COR-L47 (cell line): ENCODE measurements at regions not wholly inside any gene's neighbourhood (a gene's known extent, or its start where the extent isn't known, plus 50 kb on each side); places are given as distances from the start of the nearest gene placed in this dataset.
"Not testable (repeated sequence)": the region's sequence is repeated elsewhere in the genome, so short reads cannot be mapped to it uniquely, and the experiment has no call there.

Source experiments
- DNase-seq: peaks from one replicate; lab custom pipeline; 2025; lab: John Stamatoyannopoulos, UW

DNA sequence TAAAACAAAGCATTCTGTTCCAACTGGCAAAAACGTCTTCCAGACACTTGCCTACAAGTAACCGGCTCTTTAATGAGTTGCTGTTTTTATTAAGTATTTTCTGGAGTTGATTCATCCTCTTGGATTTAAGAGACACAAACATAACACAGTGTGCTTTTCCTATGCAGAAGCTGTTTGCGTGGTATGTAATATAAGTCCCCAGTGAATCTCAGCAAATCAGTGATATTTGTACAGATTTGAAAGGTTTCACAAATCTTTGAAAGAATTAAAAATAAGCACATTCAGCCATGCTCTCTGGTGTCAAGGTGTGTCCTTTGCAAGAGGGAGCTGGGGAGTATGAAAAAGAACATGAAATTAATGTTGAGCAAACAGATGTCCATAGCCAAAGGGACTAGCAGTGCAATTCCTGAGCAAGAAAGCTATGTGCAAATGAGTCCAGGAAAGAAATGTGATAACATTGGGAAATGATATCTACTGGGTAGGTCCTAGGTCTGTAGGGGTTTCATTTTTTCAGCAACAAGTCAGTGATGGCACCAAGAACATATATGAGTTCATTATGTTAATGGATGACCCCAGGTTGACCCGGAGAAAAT, 170.1 kb upstream of the PHACTR1 start:
- DNase-seq: no peak

DNA sequence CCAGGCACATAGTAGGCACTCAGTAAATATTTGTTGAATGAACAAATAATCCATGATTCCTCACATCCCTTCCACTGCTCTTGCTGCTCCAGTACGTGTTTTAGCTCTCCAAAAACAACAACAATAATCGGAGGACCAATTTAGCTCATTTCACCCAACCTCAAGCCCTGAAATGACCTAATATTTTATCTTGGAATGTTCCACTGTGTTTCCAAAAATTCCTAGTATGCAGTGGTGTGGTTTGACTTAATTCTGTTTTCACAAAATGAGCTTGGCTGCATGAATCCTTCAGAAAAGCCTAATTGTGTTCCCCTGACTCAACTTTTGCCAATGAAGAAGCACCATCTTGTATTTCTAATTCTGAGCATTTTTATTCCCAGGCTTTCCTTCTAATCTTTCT, 168.0 kb upstream of the PHACTR1 start:
- no peak for DNase-seq

DNA sequence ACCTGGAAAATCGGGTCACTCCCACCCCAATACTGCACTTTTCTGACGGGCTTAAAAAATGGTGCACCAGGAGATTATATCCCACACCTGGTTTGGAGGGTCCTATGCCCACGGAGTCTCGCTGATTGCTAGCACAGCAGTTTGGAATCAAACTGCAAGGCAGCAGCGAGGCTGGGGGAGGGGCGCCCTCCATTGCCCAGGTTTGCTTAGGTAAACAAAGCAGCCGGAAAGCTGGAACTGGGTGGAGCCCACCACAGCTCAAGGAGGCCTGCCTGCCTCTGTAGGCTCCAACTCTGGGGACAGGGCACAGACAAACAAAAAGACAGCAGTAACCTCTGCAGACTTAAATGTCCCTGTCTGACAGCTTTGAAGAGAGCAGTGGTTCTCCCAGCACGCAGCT, 167.1 kb upstream of the PHACTR1 start:
- not testable (repeated sequence) for DNase-seq

DNA sequence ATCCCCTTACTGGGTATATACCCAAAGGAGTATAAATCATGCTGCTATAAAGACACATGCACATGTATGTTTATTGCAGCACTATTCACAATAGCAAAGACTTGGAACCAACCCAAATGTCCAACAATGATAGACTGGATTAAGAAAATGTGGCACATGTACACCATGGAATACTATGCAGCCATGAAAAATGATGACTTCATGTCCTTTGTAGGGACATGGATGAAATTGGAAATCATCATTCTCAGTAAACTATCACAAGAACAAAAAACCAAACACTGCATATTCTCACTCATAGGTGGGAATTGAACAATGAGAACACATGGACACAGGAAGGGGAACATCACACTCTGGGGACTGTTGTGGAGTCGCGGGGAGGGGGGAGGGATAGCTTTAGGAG, 161.7 kb upstream of the PHACTR1 start:
- not testable (repeated sequence) for DNase-seq

DNA sequence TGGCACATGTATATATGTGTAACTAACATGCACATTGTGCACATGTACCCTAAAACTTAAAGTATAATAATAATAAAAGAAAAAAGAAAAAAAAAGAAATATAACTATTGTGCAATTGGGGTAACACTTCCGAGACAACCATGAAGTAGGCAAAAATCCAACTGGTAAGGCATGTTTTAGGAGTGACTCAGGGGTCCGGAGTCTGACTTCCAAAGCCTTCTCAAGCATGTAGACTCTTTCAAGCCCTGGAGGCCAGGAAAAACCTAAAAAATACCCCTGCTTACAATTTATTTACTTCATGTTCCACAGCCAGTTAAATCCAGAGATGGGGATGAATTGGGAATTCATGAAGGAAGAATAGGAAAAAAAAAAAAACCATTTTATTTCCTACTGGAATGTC, 161.3 kb upstream of the PHACTR1 start:
- no peak for DNase-seq

DNA sequence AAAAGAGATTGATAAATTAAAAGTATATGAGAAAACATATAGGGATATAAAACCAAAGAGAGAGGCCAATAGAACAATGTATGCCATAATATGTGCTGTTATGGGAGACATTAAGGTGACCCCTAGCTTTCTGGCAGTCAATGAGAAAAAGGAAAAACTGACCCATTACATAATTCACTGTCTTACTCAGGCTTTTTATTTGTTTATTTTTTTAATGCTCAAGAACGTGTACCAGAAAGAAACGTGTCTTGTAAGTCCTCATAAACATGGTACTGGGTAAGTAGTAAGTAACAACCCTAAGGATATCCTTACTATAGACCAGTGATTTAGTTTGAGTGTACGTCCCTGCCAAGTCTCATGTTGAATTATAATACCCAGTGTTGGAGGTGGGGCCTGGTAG, 160.8 kb upstream of the PHACTR1 start:
- no peak for DNase-seq

DNA sequence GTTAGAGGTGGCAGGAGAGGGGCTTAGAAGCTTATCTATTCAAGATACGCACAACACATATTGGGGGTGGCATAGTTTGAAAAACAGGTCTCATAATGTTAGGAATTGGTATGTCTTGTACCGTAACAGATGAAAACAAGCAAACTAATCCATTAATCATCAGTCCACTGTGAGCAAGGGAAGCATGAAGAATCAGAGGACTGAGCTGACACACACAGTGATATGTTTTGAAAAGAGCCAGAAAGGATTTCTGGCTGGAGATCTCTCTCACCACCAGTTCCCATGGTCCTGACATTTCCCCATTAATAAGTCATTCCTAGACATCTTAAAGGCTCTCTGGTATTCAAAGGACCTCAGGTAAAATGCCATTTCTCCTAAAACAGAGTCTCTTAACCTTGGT, 158.8 kb upstream of the PHACTR1 start:
- DNase-seq: no peak

DNA sequence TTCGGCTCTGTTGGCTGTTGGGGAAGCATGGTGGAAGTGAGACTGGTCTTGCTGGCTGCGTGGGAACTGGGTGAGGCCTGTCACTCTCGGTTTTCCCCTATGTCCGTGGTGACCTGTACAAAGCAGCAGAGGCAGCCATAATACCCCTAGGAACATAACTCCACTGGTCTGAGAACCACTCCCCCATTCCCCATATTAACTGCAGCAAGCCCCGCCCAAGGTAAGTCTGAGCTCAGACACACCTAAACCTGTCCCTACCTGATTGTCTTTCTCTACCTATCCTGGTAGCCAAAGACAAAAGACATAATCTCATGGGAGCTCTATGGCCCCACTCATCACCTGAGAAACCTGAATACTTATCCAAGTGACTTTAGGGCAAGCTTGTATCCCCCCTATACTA, 156.3 kb upstream of the PHACTR1 start:
- no peak for DNase-seq

DNA sequence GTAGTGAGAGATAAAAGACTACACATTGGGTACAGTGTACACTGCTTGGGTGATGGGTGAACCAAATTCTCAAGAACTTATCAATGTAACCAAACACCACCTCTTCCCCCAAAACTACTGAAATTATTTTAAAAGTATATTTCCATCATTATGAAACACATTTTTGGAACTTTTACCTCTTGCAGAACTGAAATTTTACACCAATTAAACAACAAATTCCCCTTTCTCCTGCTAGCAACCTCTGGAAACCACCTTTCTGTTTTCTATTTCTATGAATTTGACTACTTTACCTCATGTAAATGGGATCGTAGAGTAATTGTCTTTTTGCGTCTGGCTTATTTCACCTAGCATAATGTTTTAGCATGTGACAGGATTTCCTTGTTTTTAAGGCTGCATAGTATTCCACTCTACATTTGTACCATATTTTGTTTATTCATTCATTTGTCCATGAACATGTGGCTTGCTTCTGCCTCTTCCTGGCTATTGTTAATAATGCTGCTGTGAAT, 149.9 kb upstream of the PHACTR1 start:
- DNase-seq: no peak

DNA sequence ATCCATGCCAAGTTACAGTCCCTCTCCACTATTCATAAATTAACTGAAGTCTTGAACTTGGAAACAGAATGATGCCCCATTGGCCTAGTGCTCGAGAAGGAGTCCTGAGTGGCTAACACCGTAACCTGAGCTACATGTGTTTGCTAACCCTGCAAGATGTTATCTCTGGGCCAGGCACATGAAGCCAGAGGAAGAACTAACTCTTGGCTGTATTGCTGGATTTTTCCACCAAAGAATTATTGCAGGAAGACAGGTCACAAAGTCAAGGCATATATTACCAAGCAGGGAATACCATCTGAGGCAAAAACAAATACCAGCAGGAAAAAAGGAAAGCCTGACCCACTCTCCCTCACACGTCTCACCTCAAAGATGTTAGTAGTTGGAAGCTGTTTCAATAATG, 148.9 kb upstream of the PHACTR1 start:
- no peak for DNase-seq

DNA sequence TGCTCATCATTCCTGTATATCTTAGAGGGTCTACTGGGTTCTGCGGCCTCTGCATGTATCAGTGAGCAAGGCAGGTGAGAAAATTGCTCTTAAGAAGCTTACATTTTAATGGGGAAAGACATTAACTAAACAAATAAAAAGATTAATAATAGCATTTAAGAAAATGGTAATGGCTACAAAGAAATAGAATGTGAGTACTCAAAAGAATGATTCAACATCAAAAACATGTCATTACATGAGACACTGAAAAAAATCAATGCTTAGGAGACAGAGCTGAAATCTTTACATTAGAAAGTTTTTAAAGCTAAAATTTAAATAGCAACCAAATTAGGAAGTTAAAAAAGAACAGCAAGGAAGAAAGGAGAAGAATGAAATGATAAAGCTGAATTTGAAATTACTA, 146.9 kb upstream of the PHACTR1 start:
- no peak for DNase-seq

DNA sequence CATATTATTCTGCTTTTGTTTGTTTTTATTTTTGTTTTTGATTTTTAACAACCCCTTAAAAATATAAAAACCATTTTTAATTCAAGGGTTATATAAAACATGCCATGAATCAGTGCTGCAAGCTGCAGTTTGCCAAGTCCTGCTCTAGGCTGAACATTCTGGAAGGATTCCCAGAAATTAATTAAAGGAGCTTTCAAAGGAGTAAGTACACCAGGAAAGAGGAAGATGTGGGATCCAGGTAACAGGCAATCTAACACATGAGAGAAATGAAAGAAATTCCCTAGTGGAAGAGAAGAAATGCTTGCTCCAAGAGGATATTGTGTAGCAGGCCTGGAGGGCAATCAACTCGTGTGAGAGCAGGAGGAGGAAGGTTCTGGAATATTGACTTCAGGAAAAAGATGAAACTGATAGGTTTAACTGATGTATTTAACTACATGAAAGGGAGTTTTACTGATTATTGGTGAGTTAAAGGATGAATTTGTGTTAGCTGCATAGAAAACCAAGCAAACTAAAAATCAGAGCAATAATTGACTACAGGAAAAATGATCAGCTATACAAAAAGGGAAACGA, 146.0 kb upstream of the PHACTR1 start:
- no peak for DNase-seq

DNA sequence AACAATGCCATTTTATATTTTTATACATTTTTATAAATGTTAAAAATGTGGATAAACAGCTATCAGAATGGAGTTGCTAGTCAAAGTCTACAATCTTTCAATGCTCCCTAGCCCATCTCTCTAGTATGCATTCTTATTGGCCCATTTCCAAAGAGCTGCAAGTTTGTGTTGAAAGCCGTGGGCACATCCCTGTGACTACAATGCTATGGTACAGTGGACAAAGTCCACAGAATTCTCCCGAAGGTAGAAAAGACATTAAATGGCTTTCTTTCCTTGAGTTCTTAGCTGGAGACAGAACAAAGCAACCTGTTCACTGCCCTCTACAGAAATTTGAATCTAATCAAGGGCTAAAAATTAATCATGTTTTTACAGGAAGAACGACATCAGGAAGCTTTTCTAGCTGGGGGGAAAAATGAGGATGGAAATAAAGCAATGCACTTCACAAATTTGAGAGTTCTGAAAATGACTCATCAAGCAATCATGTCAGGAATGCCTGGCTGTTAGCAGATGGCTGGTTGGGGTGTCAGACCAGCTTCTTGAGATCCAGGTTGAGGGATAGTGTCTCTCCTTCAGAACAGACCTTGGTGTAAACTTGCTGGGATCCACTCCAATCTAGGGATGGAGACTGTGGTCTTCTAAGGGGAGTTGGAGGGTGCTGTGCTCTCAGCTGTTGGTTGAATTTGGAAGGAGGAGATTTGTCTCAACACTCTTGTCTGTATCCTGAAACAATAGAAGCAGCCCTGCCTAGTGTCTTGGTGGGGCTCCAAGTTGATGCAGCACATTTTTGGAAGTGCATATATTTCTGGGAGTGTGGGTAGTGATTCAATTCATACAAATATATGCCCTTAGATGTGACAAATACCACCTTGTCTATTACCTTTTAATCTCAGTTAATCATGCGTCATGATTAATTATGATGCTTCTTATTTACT, 143.4 kb upstream of the PHACTR1 start:
- DNase-seq: no peak

DNA sequence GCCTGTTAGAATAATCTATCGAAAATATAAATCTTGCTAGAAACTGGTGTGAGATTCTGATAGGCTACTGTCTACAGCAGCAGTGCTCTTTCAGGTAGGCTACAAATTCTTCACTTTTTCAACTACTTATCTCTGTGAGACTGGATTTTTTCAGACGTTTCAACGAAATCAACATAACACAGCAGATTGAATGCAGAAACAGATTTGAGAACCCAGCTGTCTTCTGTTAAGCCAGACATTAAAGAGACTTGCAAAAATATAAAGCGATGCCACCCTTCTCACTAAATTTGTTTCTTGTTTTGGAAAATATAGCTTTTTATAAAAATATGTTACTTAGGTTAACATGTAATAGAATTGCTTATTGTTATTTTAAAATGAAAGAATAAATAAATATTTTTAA, 140.6 kb upstream of the PHACTR1 start:
- DNase-seq: no peak

DNA sequence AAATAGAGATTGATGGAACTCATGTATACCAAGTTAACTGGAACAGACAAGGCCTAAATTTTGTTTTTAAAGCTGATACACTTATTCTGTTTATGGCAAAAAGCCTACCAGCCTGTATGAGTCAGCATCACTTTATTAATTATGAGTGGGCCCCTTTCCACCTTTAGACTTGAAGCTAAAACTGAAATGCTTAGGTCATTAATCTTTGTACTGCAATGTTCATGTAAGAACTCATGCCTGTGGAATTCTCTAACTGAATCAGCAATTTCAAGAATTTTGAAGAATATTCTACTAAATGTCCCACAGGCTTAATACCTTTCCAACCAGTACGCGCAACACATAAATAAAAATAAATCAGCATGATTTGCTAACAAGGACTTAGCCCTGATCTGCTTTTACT, 140.2 kb upstream of the PHACTR1 start:
- DNase-seq: no peak

DNA sequence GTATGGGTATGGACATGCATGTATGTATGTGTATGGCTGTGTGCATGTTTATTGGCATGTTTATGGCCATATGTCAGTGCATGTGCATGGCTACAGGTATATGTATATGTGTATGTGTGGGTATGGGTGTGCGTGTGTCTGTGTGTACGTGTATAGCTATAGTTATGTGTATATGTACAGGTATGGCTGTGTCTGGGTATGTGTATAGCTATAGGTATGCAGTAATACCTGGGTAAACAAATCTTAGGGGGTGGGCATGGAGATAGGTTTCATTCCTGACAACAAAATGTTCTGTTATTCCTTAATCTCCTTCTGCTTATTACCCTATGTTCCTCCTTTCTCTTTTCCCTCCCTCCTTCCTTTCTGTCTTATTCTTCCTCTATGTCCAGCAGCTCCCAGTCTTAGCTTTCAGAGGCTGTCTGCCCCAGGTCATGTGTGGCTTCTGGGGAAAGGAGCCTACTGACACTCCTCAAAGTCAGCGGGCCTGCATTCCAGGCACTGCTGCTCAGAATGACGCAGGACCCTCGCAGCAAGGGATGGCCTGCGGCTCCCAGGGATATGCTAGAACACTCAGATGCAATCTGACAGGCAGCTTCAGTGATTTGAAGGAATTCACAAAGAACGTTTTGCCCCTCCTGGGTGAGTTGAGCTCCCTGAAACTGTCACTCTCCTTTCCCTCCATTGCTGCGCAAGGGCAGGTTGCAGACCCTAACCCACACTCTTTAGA, 139.3 kb upstream of the PHACTR1 start:
- no peak for DNase-seq

DNA sequence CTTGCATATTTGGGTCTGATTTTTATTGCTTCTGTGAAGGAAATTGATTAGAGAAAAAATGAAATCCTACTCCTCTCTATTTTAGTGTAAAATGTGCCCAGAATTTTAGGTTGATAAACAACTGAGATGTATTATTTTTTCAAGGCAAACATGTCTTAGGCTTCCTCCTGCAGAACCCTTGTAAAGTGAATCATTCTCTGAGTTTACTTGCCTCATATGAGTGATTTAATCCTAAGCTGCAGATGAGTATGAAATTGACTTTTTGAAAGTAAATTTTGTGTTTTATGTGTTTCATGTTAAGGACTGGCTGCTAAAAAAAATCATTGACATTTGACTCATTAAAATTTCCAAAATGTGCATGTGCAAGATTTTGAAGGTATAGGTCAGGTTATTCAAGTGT, 138.5 kb upstream of the PHACTR1 start:
- no peak for DNase-seq

DNA sequence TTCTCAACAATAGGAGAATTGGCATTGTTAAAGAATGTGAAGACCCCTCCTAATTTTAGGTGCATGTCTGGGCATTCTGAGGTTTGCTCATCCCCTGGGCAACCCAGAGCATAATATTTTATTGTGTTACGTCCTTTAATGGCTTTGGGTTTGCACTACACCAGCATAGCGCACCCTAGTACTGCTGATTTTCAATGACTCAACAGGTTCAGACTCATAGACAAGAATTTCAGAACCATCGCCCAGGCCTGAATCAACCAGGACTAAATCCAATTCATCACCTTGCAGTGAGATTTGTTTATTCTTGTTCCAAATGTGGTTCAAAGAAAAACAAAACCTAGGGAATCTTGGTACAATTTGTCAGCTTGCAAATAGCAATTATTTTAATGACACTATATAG, 137.8 kb upstream of the PHACTR1 start:
- no peak for DNase-seq

DNA sequence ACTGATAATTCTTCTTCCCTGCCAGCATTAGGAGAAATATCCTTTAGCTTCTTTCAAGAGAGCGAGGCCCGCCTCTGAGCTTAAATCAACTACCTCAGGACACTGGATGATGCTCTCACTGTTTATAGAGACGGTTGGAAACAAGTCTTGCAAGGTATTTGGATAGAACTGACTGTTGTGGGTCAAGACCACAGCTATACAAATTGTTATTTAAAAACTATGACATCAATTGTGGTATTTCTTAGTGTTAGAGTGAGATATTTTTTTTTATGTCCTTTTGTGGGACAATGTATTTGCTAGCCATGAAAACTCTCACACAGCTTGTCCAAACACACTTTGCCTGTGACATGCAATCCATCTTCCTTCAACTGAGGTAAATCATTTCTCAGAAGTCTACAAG, 136.3 kb upstream of the PHACTR1 start:
- no peak for DNase-seq

DNA sequence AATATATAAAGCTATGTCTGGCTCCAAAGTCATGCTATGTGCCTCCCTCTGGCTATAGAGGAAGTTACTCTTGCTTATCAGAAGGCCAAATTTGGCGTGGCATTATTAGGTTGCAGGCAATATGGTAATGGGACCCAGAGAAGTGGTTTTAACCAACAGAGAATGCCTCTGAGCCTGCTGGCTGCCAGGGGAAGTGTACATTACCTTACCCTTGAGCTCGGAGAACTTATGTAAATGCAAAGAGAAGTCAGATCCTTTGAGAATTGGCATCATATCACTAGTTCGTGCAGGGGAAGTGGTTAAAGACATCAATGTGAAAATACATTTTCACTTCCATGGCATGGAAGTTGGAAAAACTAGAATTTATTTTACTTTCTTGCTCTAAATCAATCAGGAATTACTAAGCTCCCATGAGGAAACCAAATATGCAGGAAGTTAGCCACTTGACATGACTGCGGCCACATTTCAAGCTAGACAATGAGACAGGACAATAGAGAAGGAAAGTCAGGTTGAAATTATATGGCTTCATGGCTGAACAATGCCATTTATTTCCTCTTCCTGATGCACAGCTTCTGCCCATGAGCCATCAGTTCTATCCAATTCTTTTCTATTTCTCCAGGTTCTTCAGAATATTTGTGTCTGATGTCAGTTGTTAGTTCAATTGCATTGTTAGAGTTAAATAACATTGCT, 134.0 kb upstream of the PHACTR1 start:
- no peak for DNase-seq

DNA sequence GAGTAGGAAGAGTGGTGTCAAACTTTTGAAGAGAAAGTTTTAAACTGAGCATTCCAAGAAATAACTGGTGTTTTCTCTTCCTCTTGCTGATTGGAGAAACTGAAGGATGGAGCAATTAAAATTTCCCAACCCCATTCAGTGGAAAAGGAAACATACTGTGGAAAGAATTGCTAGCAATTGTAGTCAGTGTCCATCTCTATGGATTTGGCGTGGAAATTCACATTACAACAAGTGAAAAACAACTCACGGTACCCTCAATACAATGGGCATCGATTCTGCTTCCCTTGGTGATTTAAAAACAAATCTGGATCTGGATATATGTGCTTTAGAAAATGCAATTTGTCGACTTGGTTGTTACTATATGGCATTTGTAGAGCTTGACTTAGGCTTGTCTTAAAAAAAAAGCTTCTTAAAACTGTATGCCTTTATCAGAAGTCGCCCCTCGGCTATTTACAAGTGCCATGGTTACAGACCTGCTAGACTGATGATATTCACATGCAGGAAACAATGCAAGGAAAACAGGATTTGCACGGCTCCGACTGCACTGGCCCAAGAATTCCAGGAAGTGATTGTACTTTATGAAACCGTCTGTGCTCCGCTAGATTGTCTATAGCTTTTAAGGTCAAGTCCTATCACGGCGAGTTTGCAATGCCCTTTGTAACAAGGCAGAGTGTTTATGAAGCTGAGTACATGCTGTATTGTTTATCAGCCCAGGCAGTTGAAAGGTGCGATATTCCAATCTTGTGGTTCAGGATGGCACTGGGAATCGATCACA, 131.7 kb upstream of the PHACTR1 start:
- no peak for DNase-seq
